Left ventricle myocardium inferior (tissue), 1 donor: ENCODE measurements at regions not wholly inside any gene's neighbourhood (a gene's known extent, or its start where the extent isn't known, plus 50 kb on each side); places are given as distances from the start of the nearest gene placed in this dataset.

ENCODE experiments used
- DNase-seq: peaks from one replicate; pipeline ENCODE4 v3.0.0-alpha.2; 2020
- H3K27ac ChIP-seq: fragments of 200-600 bp; replicated peaks from 2 replicates; pipeline ENCODE4 v1.8.0; 2021
- H3K27me3 ChIP-seq: fragments of 200-600 bp; 2 replicates; pipeline ENCODE4 v1.8.0; 2021; ENCODE audit warnings: low read depth
- H3K36me3 ChIP-seq: fragments of 200-600 bp; 2 replicates; pipeline ENCODE4 v1.8.0; 2021
- H3K4me1 ChIP-seq: fragments of 200-600 bp; 2 replicates; pipeline ENCODE4 v1.8.0; 2021
- H3K4me3 ChIP-seq: fragments of 200-600 bp; 2 replicates; pipeline ENCODE4 v1.8.0; 2021; ENCODE audit warnings: mild to moderate bottlenecking, moderate library complexity
- H3K9me3 ChIP-seq: fragments of 200-600 bp; replicated peaks from 2 replicates; pipeline ENCODE4 v1.8.0; 2021
- CTCF ChIP-seq: fragments of 200-600 bp; IDR thresholded peaks from 2 replicates; pipeline ENCODE4 v1.8.0; 2021; ENCODE audit warnings: antibody characterized with exemption, mild to moderate bottlenecking, borderline replicate concordance
- intact Hi-C: fragments of 100-400 bp; cut with micrococcal nuclease; formaldehyde crosslinking; loops from one replicate; pipeline ENCODE4 v1.11.0; 2022
- donor health status: DM: no; HTN: yes; CAD: no; lungs with severe emphysema.

- DNase-seq: no peak
- Histone ChIP-seq H3K4me3 (no peak overlapping the region), H3K36me3 (no peaks in the 10 kb centered on the region), H3K27me3 (no peaks in the 10 kb centered on the region), H3K9me3 (no peaks in the 10 kb centered on the region), H3K27ac (no peak overlapping the region), H3K4me1 (no peaks in the 10 kb centered on the region)
- no peak for TF ChIP-seq CTCF
- intact Hi-C loops: no loop called here
Measured at GRCh38 chr1:90208949-90209348, 214.0 kb downstream of the ZNF326 start.

- no peak for TF ChIP-seq CTCF
- intact Hi-C loops: no loop called here
Measured at GRCh38 chr1:90206260-90206659, 211.3 kb downstream of the ZNF326 start.

GRCh38 chr1:90204780-90205179 is 209.9 kb downstream of the ZNF326 start:
- H3K27me3 ChIP-seq: no peaks in the 10 kb centered on the region
- H3K27ac ChIP-seq: no peak overlapping the region
- H3K9me3 ChIP-seq: no peaks in the 10 kb centered on the region
- no peaks in the 10 kb centered on the region for H3K4me1 ChIP-seq
- H3K36me3 ChIP-seq: no peaks in the 10 kb centered on the region
- no peak overlapping the region for H3K4me3 ChIP-seq
- TF ChIP-seq CTCF: no peak
- intact Hi-C loops: no loop called here
- DNase-seq: no peak

More at GRCh38 chr1:90206260-90206659, 211.3 kb downstream of the ZNF326 start:
- H3K9me3 ChIP-seq: no peaks in the 10 kb centered on the region
- no peaks in the 10 kb centered on the region for H3K4me1 ChIP-seq
- H3K27me3 ChIP-seq: no peaks in the 10 kb centered on the region
- DNase-seq: no peak
- H3K36me3 ChIP-seq: no peaks in the 10 kb centered on the region
- no peak overlapping the region for H3K4me3 ChIP-seq
- H3K27ac ChIP-seq: no peak overlapping the region

- no peaks in the 10 kb centered on the region for H3K36me3 ChIP-seq
- no peak for DNase-seq
- intact Hi-C loops: no loop called here
- H3K4me3 ChIP-seq: no peak overlapping the region
- H3K4me1 ChIP-seq: no peaks in the 10 kb centered on the region
- H3K9me3 ChIP-seq: no peaks in the 10 kb centered on the region
- no peaks in the 10 kb centered on the region for H3K27me3 ChIP-seq
- TF ChIP-seq CTCF: no peak
- no peak overlapping the region for H3K27ac ChIP-seq
Measured at GRCh38 chr1:90204023-90204590, 209.2 kb downstream of the ZNF326 start.

GRCh38 chr1:90201467-90202358 is 206.8 kb downstream of the ZNF326 start:
- Histone ChIP-seq H3K4me3 (no peak overlapping the region), H3K27ac (no peak overlapping the region), H3K36me3 (no peaks in the 10 kb centered on the region), H3K4me1 (no peaks in the 10 kb centered on the region), H3K27me3 (no peaks in the 10 kb centered on the region), H3K9me3 (no peaks in the 10 kb centered on the region)
- no peak for DNase-seq
- intact Hi-C loops: no loop called here
- no peak for TF ChIP-seq CTCF
